Fibroblast of lung (primary cell): ENCODE measurements at regions not wholly inside any gene's neighbourhood (a gene's known extent, or its start where the extent isn't known, plus 50 kb on each side); places are given as distances from the start of the nearest gene placed in this dataset.

Experiments used
- DNase-seq, 2 donors: peaks; one replicate each; pipeline versions ENCODE4 v3.0.0 to v3.0.0-alpha.2; 2010; ENCODE audit warnings: low read depth in 2 of 2
- H2AFZ ChIP-seq: 2 replicates; pipeline ENCODE4 v1.5.1; 2012; ENCODE audit warnings: low read length, control low read depth, inconsistent platforms
- H3K27ac ChIP-seq: 2 replicates; pipeline ENCODE4 v1.5.1; 2011; ENCODE audit warnings: low read length, control low read depth; ENCODE audit not compliant: insufficient read depth
- H3K27me3 ChIP-seq: 2 replicates; pipeline ENCODE4 v1.5.1; 2011; ENCODE audit warnings: mild to moderate bottlenecking, low read length; ENCODE audit not compliant: control insufficient read depth, insufficient read depth
- H3K36me3 ChIP-seq: 2 replicates; pipeline ENCODE4 v1.5.1; 2011; ENCODE audit warnings: low read length; ENCODE audit not compliant: control insufficient read depth, insufficient read depth
- H3K4me1 ChIP-seq: 2 replicates; pipeline ENCODE4 v1.5.1; 2011; ENCODE audit warnings: low read length; ENCODE audit not compliant: control insufficient read depth, insufficient read depth; ENCODE audit errors: extremely low read depth
- H3K4me2 ChIP-seq: 2 replicates; pipeline ENCODE4 v1.5.1; 2011; ENCODE audit warnings: low read length, control low read depth; ENCODE audit not compliant: insufficient read depth; ENCODE audit errors: extremely low read depth
- H3K4me3 ChIP-seq, 4 experiments: fragments of 200-600 bp in 1 of 4; sonication (generic) in 1 of 4; replicated peaks in 1 of 4; 2 replicates each; pipeline ENCODE4 v1.5.1; 2011 to 2016; ENCODE audit warnings: low read length in 4 of 4, low read depth in 3 of 4, mild to moderate bottlenecking in 3 of 4, control low read depth in 2 of 4, inconsistent platforms in 1 of 4, mixed read lengths in 1 of 4; ENCODE audit not compliant: insufficient read depth in 1 of 4; ENCODE audit errors: control extremely low read depth in 1 of 4
- H3K79me2 ChIP-seq: 2 replicates; pipeline ENCODE4 v1.5.1; 2012; ENCODE audit warnings: mild to moderate bottlenecking, low read length, inconsistent platforms; ENCODE audit not compliant: control insufficient read depth, insufficient read depth
- H3K9ac ChIP-seq: 2 replicates; pipeline ENCODE4 v1.5.1; 2011; ENCODE audit warnings: mild to moderate bottlenecking, low read length, control low read depth; ENCODE audit not compliant: insufficient read depth
- H3K9me3 ChIP-seq: 2 replicates; pipeline ENCODE4 v1.5.1; 2012; ENCODE audit warnings: low read depth, low read length; ENCODE audit not compliant: control insufficient read depth, insufficient read depth
- H4K20me1 ChIP-seq: 2 replicates; pipeline ENCODE4 v1.5.1; 2011; ENCODE audit warnings: low read length; ENCODE audit not compliant: control insufficient read depth, insufficient read depth; ENCODE audit errors: extremely low read depth
- EZH2 ChIP-seq: IDR thresholded peaks from 2 replicates; pipeline ENCODE4 v1.5.1; 2012; ENCODE audit warnings: low read length, control low read depth, mild to moderate bottlenecking; ENCODE audit errors: missing control alignments
- TF ChIP-seq, protein P1 (sequence below), 2 donors: IDR thresholded peaks in 1 of 2; conservative IDR thresholded peaks in 1 of 2; 1 replicate in 1 of 2; 2 replicates in 1 of 2; pipeline ENCODE4 v1.5.1; 2011 to 2012; ENCODE audit warnings: low read length in 2 of 2, control low read depth in 1 of 2, inconsistent platforms in 1 of 2, low read depth in 1 of 2, mild to moderate bottlenecking in 1 of 2

DNA sequence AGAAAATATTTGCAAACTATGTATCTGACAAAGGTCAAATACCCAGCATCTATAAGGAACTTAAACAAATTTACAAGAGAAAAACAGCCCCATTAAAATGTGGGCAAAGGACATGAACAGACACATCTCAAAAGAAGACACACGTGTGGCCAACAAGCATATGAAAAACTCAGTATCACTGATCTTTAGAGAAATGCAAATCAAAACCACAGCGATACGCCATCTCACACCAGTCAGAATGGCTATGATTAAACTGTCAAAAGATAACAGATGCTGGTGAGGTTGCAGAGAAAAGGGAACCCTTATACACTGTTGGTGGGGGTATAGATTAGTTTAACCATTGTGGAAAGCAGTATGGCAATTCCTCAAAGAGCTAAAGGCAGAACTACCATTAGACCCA is 64.3 kb upstream of the RBMS1 start:
- TF ChIP-seq, protein P1, sequence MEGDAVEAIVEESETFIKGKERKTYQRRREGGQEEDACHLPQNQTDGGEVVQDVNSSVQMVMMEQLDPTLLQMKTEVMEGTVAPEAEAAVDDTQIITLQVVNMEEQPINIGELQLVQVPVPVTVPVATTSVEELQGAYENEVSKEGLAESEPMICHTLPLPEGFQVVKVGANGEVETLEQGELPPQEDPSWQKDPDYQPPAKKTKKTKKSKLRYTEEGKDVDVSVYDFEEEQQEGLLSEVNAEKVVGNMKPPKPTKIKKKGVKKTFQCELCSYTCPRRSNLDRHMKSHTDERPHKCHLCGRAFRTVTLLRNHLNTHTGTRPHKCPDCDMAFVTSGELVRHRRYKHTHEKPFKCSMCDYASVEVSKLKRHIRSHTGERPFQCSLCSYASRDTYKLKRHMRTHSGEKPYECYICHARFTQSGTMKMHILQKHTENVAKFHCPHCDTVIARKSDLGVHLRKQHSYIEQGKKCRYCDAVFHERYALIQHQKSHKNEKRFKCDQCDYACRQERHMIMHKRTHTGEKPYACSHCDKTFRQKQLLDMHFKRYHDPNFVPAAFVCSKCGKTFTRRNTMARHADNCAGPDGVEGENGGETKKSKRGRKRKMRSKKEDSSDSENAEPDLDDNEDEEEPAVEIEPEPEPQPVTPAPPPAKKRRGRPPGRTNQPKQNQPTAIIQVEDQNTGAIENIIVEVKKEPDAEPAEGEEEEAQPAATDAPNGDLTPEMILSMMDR (conservative IDR thresholded peaks at IDR 0.05 in 1 of 2, IDR thresholded peaks at IDR 0.05 in 1 of 2; ENCODE audit: low read depth in 1 of 2, low read length in 2 of 2): no peak
- no peak for TF ChIP-seq EZH2
- Histone ChIP-seq H3K9me3 (no peaks in the 10 kb centered on the region), H2AFZ (no peak overlapping the region), H3K4me2 (no peak overlapping the region), H3K9ac (no peak overlapping the region), H3K27me3 (no peaks in the 10 kb centered on the region), H3K36me3 (no peaks in the 10 kb centered on the region), H4K20me1 (no peaks in the 10 kb centered on the region), H3K4me1 (no peaks in the 10 kb centered on the region), H3K79me2 (no peaks in the 10 kb centered on the region), H3K4me3 (no peak overlapping the region), H3K27ac (no peak overlapping the region)
- no peak for DNase-seq

DNA sequence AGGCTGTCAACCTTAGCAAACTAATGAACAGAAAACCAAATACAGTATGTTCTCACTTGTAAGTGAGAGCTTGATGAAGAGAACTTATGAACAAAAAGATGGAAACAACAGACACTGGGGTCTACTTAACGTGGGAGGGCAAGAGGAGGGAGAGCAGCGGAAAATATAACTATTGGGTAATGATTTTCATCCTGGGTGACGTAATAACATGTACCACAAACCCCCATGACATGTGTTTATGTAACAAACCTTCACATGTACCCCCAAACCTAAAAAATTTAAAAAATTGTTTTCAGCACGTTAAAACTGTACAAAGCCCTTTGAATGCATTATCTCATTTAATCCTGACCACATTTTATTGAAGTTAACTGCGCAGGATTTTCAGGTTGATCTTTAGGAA is 64.9 kb upstream of the RBMS1 start:
- no peak for TF ChIP-seq EZH2
- TF ChIP-seq, protein P1 (conservative IDR thresholded peaks at IDR 0.05 in 1 of 2, IDR thresholded peaks at IDR 0.05 in 1 of 2; ENCODE audit: low read depth in 1 of 2, low read length in 2 of 2): no peak
- H3K9ac ChIP-seq: no peak overlapping the region
- H3K4me2 ChIP-seq: no peak overlapping the region
- H3K36me3 ChIP-seq: no peaks in the 10 kb centered on the region
- H3K9me3 ChIP-seq: no peaks in the 10 kb centered on the region
- H3K27me3 ChIP-seq: no peaks in the 10 kb centered on the region
- no peak overlapping the region for H2AFZ ChIP-seq
- no peak overlapping the region for H3K27ac ChIP-seq
- H3K4me3 ChIP-seq: no peak overlapping the region
- no peaks in the 10 kb centered on the region for H3K4me1 ChIP-seq
- no peaks in the 10 kb centered on the region for H3K79me2 ChIP-seq
- H4K20me1 ChIP-seq: no peaks in the 10 kb centered on the region
- no peak for DNase-seq

DNA sequence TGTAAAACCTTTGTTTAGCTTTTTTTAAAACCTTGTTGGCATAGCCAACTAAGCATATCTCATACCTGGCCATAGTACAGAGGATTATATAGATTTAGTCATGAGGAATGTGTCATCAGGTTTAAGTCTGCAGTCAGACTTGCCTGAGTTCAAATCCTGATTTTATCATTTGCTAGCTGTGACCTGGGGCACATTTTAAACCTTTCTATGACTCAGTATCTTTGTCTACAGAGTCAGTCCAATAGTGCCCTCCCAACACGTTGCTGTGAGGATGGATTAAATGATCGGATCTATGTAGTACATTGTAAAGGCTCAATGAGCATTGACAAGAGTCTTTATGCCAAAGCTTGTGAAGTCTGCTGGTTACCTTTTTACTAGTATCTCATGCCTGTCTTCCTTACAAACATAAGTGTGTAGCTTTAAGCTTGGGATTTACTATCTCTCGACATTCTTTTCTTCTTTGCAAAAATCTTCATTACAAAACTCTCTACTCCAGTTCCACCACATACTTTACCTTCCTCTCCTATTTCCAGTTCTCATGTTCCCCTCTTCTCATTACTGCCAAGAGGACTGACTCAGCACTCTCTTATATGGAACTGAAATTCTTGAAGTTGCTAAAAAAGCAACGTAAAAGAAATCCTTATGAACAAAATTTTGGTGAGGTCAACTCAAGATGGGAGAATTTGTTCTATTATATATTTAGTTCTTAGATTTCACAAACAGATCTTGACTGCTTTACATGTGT is 68.1 kb upstream of the RBMS1 start:
- DNase-seq: peak; percentile 81 to 82
- Histone ChIP-seq H4K20me1 (no peaks in the 10 kb centered on the region), H3K9ac (no peak overlapping the region), H3K4me3 (no peak overlapping the region), H3K36me3 (no peaks in the 10 kb centered on the region), H3K79me2 (no peaks in the 10 kb centered on the region), H2AFZ (no peak overlapping the region), H3K4me1 (no peaks in the 10 kb centered on the region), H3K27me3 (no peaks in the 10 kb centered on the region), H3K27ac (no peak overlapping the region), H3K4me2 (no peak overlapping the region), H3K9me3 (no peaks in the 10 kb centered on the region)
- TF ChIP-seq, protein P1 (conservative IDR thresholded peaks at IDR 0.05 in 1 of 2, IDR thresholded peaks at IDR 0.05 in 1 of 2; ENCODE audit: low read depth in 1 of 2, low read length in 2 of 2): no peak
- no peak for TF ChIP-seq EZH2
